HG03571 (cell line): ENCODE measurements at regions not wholly inside any gene's neighbourhood (a gene's known extent, or its start where the extent isn't known, plus 50 kb on each side); places are given as distances from the start of the nearest gene placed in this dataset.

Experiments
- ATAC-seq: cut with Tn5 transposase; IDR thresholded peaks from one replicate; pipeline ENCODE4 v1.9.1; 2021; ENCODE audit not compliant: unreplicated experiment

GRCh38 chr15:77716632-77717332 lies 84.1 kb upstream of the LINGO1 start:
- no peak for ATAC-seq

- ATAC-seq, result no peak
Measured at GRCh38 chr15:77715860-77716259, 83.1 kb upstream of the LINGO1 start.

DNA sequence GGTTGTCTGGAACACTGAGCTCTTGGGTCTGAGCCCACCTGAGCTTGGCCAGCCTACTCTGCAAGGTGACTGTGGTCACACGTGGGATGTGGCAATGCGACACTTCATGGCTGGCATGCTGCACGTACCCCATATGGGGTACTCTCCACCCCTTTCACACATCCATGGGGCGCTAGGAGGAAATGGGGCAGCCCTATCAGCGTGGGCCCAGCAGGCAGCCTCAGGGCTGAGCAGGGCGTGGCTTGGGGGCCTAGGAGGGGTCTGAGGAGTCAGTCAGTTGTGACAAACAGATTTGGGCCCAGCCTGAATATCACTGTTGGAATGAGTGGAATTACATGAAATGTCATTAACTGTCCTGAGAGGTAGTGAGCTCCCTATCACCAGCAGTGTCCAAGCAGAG lies 82.3 kb upstream of the LINGO1 start:
- no peak for ATAC-seq

- no peak for ATAC-seq
Measured at GRCh38 chr15:77714555-77714954, 81.8 kb upstream of the LINGO1 start.

DNA sequence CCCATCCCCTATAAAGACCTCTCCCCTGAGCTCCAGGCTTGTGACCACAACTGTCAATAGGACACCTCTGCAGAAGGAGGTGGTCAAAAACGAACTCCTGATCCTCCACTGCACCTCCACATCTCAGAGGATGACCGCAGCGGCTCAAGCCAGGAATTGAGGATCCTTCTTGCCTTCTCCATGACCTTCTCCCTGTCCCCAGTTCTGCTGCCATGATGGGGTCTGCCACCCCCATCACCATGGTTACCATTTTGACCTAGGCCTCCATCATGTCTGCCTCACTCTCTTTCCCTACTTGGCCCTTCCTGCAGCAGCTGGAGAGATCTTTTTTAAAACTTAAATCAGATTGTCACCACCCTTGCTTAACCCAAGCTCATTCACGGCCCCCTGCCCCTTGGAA lies 81.3 kb upstream of the LINGO1 start:
- ATAC-seq, result no peak

DNA sequence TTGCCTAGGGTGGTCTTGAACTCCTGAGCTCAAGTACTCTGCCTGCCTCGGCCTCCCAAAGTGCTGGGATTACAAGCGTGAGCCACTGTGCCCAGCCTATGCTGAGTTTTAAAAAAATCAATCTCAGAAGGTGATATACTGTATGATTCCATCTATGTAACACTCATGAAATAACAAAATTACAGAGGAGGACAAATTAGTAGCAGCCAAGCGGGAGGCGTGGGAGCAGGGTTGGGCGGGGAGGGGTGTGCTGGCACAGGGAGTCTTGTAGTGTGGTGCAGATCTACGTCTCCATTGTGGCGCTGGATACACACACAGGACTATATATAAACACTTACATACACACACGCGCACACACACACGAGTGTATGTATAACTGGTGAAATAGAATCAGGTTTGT lies 80.6 kb upstream of the LINGO1 start:
- no peak for ATAC-seq

DNA sequence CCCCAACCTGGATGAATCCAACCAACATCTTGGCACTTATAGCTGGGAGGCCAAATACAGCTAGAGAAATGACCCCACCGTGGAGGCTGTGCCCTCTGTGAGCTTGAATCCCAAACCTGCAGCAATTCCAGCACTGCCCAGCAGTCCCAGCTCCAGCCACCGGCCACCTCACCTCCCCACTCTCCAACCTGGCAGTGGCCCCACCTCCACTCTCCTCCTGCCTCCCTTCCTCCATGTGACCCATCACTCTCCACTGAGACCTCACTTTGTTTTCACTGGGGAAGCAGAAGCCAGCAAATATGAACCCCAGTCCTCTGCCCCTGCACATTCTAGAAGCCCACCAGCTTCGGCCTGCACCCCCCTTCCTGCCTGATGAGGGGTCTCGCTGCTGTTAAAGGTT lies 79.7 kb upstream of the LINGO1 start:
- no peak for ATAC-seq

DNA sequence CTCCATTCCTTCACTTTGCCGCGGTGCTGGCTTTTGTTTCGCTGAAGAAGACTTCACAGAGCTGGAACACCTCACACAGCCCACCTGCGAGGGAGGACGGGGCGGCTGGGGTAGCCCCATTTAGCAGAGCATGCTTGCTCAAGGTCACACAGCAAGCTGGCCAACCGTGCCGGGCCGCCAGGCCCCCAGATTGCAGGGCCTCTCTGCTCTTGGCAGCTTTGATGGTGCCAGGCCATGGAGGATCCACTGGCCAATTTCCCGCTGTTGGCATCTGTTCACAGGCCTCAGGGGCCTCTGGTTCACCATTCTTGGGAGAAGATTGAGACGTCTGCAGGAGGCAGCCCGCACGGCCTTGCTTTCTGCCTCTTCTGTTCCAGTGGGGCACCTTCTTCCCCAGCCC lies 77.9 kb upstream of the LINGO1 start:
- no peak for ATAC-seq

GRCh38 chr15:77710206-77710605 lies 77.5 kb upstream of the LINGO1 start:
- no peak for ATAC-seq

DNA sequence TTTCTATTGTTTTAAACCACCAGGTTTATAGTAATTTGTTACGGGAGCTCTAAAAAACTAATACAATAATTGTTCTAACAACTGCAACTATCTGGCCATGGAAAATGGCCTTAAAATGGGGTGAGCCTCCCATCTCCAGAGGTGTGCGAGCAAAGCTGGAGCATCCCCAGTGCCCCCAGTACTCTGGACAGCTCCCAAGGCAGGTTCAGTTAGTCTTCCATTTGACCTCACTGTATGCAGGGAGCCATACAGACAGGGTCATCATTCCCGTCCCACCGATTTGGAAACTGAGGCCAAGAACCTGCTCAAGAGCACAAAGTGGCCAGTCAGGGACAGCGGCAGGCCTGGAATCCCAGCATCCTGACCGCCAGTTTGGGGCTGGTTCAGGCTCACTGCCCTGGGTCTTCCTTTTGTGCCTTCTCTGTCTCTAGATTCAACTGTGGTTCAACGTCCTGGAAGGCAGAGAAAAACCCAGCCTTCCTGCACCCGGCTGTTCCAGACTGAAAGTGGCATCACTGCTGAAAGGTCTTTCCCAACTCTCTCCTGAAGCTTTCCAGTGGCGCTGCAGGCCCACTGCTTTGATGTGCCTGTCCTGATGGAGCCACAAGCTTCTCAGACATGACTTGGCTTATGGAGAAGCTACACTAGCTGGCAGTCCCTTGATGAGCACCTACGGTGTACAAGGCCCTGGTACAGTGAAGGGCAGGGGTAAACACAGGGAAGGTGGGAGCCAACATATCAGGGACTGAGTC lies 76.6 kb upstream of the LINGO1 start:
- ATAC-seq, result no peak

- no peak for ATAC-seq
Measured at GRCh38 chr15:77706482-77707244, 74.0 kb upstream of the LINGO1 start.

- no peak for ATAC-seq
Measured at GRCh38 chr15:77702211-77702957, 69.7 kb upstream of the LINGO1 start.

- ATAC-seq, result no peak
Measured at GRCh38 chr15:77698481-77698880, 65.8 kb upstream of the LINGO1 start.

DNA sequence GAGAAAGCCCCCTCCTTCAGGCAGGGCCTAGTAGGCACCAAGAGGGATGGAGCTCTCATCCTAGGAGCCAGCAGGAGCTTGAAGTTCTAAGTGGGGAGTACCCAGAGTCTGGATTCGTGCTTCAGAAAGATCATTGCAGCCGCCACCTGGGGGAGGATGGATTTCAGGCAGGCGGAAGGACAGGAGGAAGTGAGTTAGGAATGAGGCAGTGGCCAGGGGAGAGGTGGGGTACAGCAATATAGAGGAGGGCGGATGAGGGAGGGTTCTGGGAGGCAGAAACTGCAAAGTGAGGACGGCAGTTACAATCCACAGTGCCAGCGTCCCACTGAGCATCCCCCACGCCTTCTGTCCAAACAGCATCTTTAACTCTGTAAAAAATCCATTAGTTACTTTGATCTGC lies 65.2 kb upstream of the LINGO1 start:
- no peak for ATAC-seq

DNA sequence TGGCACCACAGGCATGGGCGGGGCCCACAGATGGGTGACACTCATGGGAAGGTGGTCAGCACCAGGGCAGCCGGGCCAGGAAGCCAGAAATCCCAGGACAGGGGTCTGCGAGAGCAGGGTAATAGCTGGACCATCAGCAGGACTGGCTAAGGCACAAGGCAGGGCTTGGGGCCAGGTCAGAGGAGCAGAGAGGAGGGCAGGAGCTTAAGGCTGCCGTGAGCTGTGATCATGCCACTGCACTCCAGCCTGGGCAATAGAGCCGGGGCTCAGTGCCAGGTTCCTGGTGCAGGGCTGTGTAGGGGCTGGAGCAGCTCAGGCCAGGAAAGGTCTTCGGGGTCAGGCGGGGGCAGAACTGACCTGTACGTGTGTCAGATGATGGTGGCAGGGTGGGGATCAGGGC lies 64.2 kb upstream of the LINGO1 start:
- ATAC-seq, result no peak

GRCh38 chr15:77695961-77696582 lies 63.4 kb upstream of the LINGO1 start:
- no peak for ATAC-seq

GRCh38 chr15:77695548-77695947 lies 62.8 kb upstream of the LINGO1 start:
- no peak for ATAC-seq

GRCh38 chr15:77693576-77693975 lies 60.9 kb upstream of the LINGO1 start:
- ATAC-seq, result no peak

DNA sequence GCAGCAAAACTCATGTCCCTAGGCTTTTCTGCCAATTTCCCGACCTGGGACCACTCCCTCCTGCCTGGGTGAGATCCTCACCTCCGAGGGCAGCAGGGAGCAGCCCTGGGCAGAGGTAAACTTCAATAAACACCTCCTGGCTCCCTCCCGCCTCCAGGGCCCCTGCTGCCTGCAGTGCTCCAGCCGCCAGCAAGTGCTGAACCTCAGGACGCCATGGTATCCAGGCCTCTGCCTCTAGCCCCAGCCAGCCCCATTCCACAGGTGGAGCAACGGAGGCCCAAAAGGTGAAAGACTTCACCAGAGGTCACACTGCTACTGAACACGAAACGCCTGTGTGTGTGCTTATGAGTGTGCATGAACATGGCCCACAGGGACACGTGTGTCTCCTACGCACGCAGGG lies 59.9 kb upstream of the LINGO1 start:
- ATAC-seq, result no peak

GRCh38 chr15:77691607-77692006 lies 58.9 kb upstream of the LINGO1 start:
- ATAC-seq, result no peak

DNA sequence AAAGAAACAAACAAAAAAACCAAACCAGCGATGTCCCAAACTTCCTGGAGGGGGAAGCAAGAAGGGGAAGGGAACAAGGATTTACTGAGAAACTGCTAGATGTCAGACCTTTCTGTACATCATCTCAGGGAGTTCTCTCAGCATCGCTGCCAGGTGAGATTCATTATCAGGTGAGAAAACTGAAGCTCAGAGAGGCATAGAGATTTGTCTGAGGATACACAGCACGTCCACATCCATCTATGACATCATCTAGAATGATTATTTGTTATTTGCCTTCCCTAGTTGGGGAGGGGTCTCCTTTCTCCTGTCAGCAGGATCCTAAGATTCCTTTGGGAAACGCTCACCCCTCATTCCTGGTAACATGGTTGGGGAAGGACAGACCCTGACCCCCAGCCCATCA lies 57.1 kb upstream of the LINGO1 start:
- no peak for ATAC-seq
